Endothelial cell of umbilical vein (primary cell): ENCODE measurements at regions not wholly inside any gene's neighbourhood (a gene's known extent, or its start where the extent isn't known, plus 50 kb on each side); places are given as distances from the start of the nearest gene placed in this dataset.

Experiments
- BruUV-seq: library from RNA; stranded (reverse); fragments of 400-500 nt; replicated peaks from 2 replicates; lab custom pipeline; 2021; lab: Mats Ljungman, UMichigan
- CTCF ChIA-PET: fragments of 300-600, 350-600 bp; sonication (Branson Sonifier 250); formaldehyde crosslinking; loops from one replicate; lab custom pipeline; 2021; ENCODE audit warnings: antibody characterized with exemption, inconsistent platforms; lab: Charles Lee
- POLR2A ChIA-PET: fragments of 300-600, 350-600 bp; sonication (Branson Sonifier 250); formaldehyde crosslinking; loops from one replicate; lab custom pipeline; 2021; ENCODE audit warnings: antibody characterized with exemption, inconsistent platforms; lab: Charles Lee
- DNase-seq: peaks from one replicate; pipeline ENCODE4 v3.0.0-alpha.2; 2011; ENCODE audit warnings: low read depth, low spot score
- FAIRE-seq: peaks from 2 replicates; lab custom pipeline; 2011; peaks lifted over from hg19 to GRCh38; lab: Jason Lieb, UNC
- H2AFZ ChIP-seq: 2 replicates; pipeline ENCODE4 v1.6.0; 2012; ENCODE audit warnings: low read depth, low read length, control low read depth, inconsistent platforms
- H3K27ac ChIP-seq: 2 replicates; pipeline ENCODE4 v1.5.1; 2011; ENCODE audit warnings: low read depth, mild to moderate bottlenecking, control low read depth, low read length, moderate library complexity; ENCODE audit not compliant: insufficient read depth
- H3K27me3 ChIP-seq, 2 experiments: 2 replicates each; pipeline versions ENCODE4 v1.6.0 to v1.6.1; 2011; ENCODE audit warnings: low read length in 2 of 2, mixed read lengths in 1 of 2; ENCODE audit not compliant: control insufficient read depth in 2 of 2, insufficient read depth in 2 of 2
- H3K36me3 ChIP-seq, 2 experiments: 2 replicates in 1 of 2; 3 replicates in 1 of 2; pipeline ENCODE4 v1.5.1; 2011; ENCODE audit warnings: low read length in 2 of 2, mild to moderate bottlenecking in 1 of 2, moderate library complexity in 1 of 2; ENCODE audit not compliant: control insufficient read depth in 2 of 2, insufficient read depth in 2 of 2; ENCODE audit errors: extremely low read depth in 1 of 2
- H3K4me1 ChIP-seq: 3 replicates; pipeline ENCODE4 v1.5.1; 2011; ENCODE audit warnings: mild to moderate bottlenecking, low read length; ENCODE audit not compliant: control insufficient read depth, insufficient read depth; ENCODE audit errors: extremely low read depth
- H3K4me2 ChIP-seq: 2 replicates; pipeline ENCODE4 v1.6.1; 2011; ENCODE audit warnings: low read length, control low read depth, mixed read lengths; ENCODE audit not compliant: insufficient read depth
- H3K4me3 ChIP-seq, 3 experiments: fragments of 200-600 bp in 1 of 3; sonication (generic), shearing (Covaris generic) in 1 of 3; replicated peaks in 1 of 3; 2 replicates each; pipeline ENCODE4 v1.5.1; 2011 to 2016; ENCODE audit warnings: control low read depth in 3 of 3, low read length in 3 of 3, mild to moderate bottlenecking in 2 of 3, inconsistent platforms in 1 of 3, low read depth in 1 of 3, moderate library complexity in 1 of 3; ENCODE audit not compliant: insufficient read depth in 1 of 3
- H3K79me2 ChIP-seq: 2 replicates; pipeline ENCODE4 v1.6.0; 2012; ENCODE audit warnings: low read length, inconsistent platforms; ENCODE audit not compliant: control insufficient read depth, insufficient read depth
- H3K9ac ChIP-seq: replicated peaks from 2 replicates; pipeline ENCODE3; 2011; ENCODE audit warnings: low read length, control low read depth; ENCODE audit not compliant: insufficient read depth; ENCODE audit errors: extremely low read depth
- H3K9me1 ChIP-seq: replicated peaks from 3 replicates; pipeline ENCODE4 v1.6.0; 2011; ENCODE audit warnings: mild to moderate bottlenecking, low read length; ENCODE audit not compliant: control insufficient read depth, insufficient read depth; ENCODE audit errors: extremely low read depth
- H3K9me3 ChIP-seq: replicated peaks from 2 replicates; pipeline ENCODE4 v1.5.1; 2012; ENCODE audit warnings: low read length, inconsistent platforms; ENCODE audit not compliant: control insufficient read depth, insufficient read depth
- H4K20me1 ChIP-seq: replicated peaks from 2 replicates; pipeline ENCODE3; 2011; ENCODE audit warnings: mild to moderate bottlenecking, low read length; ENCODE audit not compliant: control insufficient read depth, insufficient read depth; ENCODE audit errors: extremely low read depth
- CTCF ChIP-seq, 2 donors: IDR thresholded peaks; 1 replicate in 1 of 2; 2 replicates in 1 of 2; pipeline ENCODE4 v1.5.1; 2011; ENCODE audit warnings: low read length in 2 of 2, mild to moderate bottlenecking in 2 of 2, moderate library complexity in 2 of 2, control low read depth in 1 of 2, inconsistent platforms in 1 of 2, low read depth in 1 of 2; ENCODE audit not compliant: insufficient read depth in 1 of 2; ENCODE audit errors: extremely low read depth in 1 of 2
- EZH2 ChIP-seq: IDR thresholded peaks from 2 replicates; pipeline ENCODE4 v1.6.1; 2012; ENCODE audit warnings: borderline replicate concordance, low read depth, mild to moderate bottlenecking, moderate library complexity, low read length, inconsistent platforms; ENCODE audit not compliant: severe bottlenecking
- GATA2 ChIP-seq: IDR thresholded peaks from 2 replicates; pipeline ENCODE4 v1.7.0; 2011; ENCODE audit warnings: low read depth, mild to moderate bottlenecking, moderate library complexity, mixed read lengths, low read length; ENCODE audit not compliant: insufficient read length, insufficient read depth
- MYC ChIP-seq: IDR thresholded peaks from one replicate; pipeline ENCODE4 v1.6.1; 2011; ENCODE audit warnings: mild to moderate bottlenecking, low read depth, low read length
- POLR2AphosphoS5 ChIP-seq: IDR thresholded peaks from 2 replicates; pipeline ENCODE4 v1.6.1; 2012; ENCODE audit warnings: low read depth, mild to moderate bottlenecking, control low read depth, low read length, moderate library complexity; ENCODE audit not compliant: insufficient read depth
- dilution Hi-C: fragments of 300-500 bp; cut with MboI; formaldehyde crosslinking; loops from one replicate; pipeline ENCODE4 v1.15.0; 2019; ENCODE audit warnings: low sequenced_read_pairs; ENCODE audit not compliant: extremely low pct_ligation_motif_present
- intact Hi-C: fragments of 100-400 bp; cut with micrococcal nuclease; formaldehyde crosslinking; loops from one replicate; pipeline ENCODE4 v1.10.0; 2022
- TF ChIP-seq, protein P1 (sequence below): IDR thresholded peaks from 2 replicates; pipeline ENCODE4 v1.6.1; 2011; ENCODE audit not compliant: insufficient read depth, insufficient read length

DNA sequence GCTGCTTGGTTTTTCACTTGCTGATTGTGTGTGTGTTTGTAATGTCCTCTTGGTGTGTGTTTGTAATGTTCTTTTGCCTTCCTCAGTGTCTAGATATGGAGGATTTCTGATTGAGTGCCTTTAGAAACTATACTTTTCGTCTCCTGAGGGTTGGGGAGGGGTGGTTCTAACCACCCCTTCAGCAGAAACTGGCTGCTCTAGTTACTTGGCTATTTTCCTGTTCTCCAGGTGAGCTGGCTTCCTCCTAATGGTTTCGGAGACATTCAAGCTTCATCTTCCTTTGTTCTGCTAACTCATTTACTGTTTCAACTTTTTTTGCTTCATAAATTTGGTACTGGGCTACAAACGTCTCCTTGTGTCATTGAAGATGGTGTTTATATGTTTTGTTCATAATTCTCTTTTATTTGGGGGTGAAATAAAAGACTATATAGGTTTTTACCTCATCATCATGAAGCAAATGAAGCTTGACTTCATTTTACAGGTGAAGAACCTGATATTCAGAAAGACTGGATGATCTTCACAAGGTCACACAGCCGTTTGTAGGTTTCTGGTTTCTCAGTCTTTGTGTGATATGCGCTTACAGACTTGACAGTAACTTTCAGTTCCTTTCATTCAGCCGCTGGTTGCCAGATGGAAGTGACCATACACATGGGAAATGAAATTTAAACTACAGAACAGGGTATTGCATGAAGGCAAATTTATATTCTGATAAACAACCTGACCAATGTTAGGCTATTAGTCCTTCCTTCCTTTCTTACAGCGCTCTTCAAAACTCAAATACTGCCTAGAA lies 238.5 kb downstream of the GALR1 start:
- Histone ChIP-seq H3K27ac (no peak overlapping the region), H2AFZ (no peak overlapping the region), H3K9me3 (peaks cover 12% of the 10 kb centered on the region), H3K9me1 (no peaks in the 10 kb centered on the region), H3K27me3 (no peaks in the 10 kb centered on the region), H3K9ac (no peak overlapping the region), H3K4me2 (no peak overlapping the region), H3K4me3 (no peak overlapping the region), H3K4me1 (no peaks in the 10 kb centered on the region), H4K20me1 (no peaks in the 10 kb centered on the region), H3K36me3 (no peaks in the 10 kb centered on the region), H3K79me2 (no peaks in the 10 kb centered on the region)
- DNase-seq (no peak), FAIRE-seq (no peak)
- no TSS peak for BruUV-seq
- ChIA-PET CTCF (no interaction called here), POLR2A (no interaction called here)
- TF ChIP-seq, protein P1, sequence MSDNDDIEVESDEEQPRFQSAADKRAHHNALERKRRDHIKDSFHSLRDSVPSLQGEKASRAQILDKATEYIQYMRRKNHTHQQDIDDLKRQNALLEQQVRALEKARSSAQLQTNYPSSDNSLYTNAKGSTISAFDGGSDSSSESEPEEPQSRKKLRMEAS = no peak
- TF ChIP-seq CTCF (IDR thresholded peaks at IDR 0.05; ENCODE audit: extremely low read depth in 1 of 2, insufficient read depth in 1 of 2, low read depth in 1 of 2, low read length in 2 of 2) = no peak
- TF ChIP-seq EZH2 = no peak
- no peak for TF ChIP-seq GATA2
- TF ChIP-seq MYC = no peak
- TF ChIP-seq POLR2AphosphoS5 = no peak
- intact Hi-C loops (no loop called here), dilution Hi-C loops (no loop called here)
